Endothelial cell of umbilical vein (primary cell): ENCODE measurements at regions not wholly inside any gene's neighbourhood (a gene's known extent, or its start where the extent isn't known, plus 50 kb on each side); places are given as distances from the start of the nearest gene placed in this dataset.

Source experiments
- EZH2 ChIP-seq: IDR thresholded peaks from 2 replicates; pipeline ENCODE4 v1.6.1; 2012; ENCODE audit warnings: borderline replicate concordance, low read depth, mild to moderate bottlenecking, moderate library complexity, low read length, inconsistent platforms; ENCODE audit not compliant: severe bottlenecking
- POLR2A ChIP-seq: IDR thresholded peaks from 2 replicates; pipeline ENCODE4 v1.6.1; 2012; ENCODE audit warnings: low read depth, mild to moderate bottlenecking, control low read depth, low read length
- TF ChIP-seq, protein P1 (sequence below): IDR thresholded peaks from 2 replicates; pipeline ENCODE4 v1.6.1; 2011; ENCODE audit not compliant: insufficient read depth, insufficient read length

GRCh38 chr18:54453996-54454395 lies 96.3 kb downstream of the C18orf54 start:
- TF ChIP-seq, protein P1, sequence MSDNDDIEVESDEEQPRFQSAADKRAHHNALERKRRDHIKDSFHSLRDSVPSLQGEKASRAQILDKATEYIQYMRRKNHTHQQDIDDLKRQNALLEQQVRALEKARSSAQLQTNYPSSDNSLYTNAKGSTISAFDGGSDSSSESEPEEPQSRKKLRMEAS: no peak
- TF ChIP-seq POLR2A (no peak), EZH2 (no peak)
